HT-29 (cell line): ENCODE measurements at regions not wholly inside any gene's neighbourhood (a gene's known extent, or its start where the extent isn't known, plus 50 kb on each side); places are given as distances from the start of the nearest gene placed in this dataset.

Experiments used
- DNase-seq: peaks from one replicate; pipeline ENCODE4 v3.0.0-alpha.2; 2015; ENCODE audit warnings: low spot score

- no peak for DNase-seq
Measured at GRCh38 chr5:155908543-155908942, 418.4 kb upstream of the SGCD start.

- no peak for DNase-seq
Measured at GRCh38 chr5:155912291-155912690, 414.7 kb upstream of the SGCD start.

- no peak for DNase-seq
Measured at GRCh38 chr5:155914766-155915165, 412.2 kb upstream of the SGCD start.

- no peak for DNase-seq
Measured at GRCh38 chr5:155915601-155916000, 411.4 kb upstream of the SGCD start.

GRCh38 chr5:155919126-155919525 is 407.8 kb upstream of the SGCD start:
- DNase-seq, result no peak

- DNase-seq, result no peak
Measured at GRCh38 chr5:155919725-155920124, 407.2 kb upstream of the SGCD start.

GRCh38 chr5:155921621-155922020 is 405.3 kb upstream of the SGCD start:
- no peak for DNase-seq

GRCh38 chr5:155923784-155924183 is 403.2 kb upstream of the SGCD start:
- no peak for DNase-seq

- no peak for DNase-seq
Measured at GRCh38 chr5:155926031-155926430, 400.9 kb upstream of the SGCD start.

GRCh38 chr5:155926766-155927165 is 400.2 kb upstream of the SGCD start:
- DNase-seq, result no peak

- DNase-seq, result no peak
Measured at GRCh38 chr5:155929112-155929511, 397.9 kb upstream of the SGCD start.

GRCh38 chr5:155934964-155935363 is 392.0 kb upstream of the SGCD start:
- DNase-seq, result no peak

- no peak for DNase-seq
Measured at GRCh38 chr5:155935723-155936122, 391.2 kb upstream of the SGCD start.

GRCh38 chr5:155936520-155937406 is 390.2 kb upstream of the SGCD start:
- no peak for DNase-seq

- DNase-seq, result no peak
Measured at GRCh38 chr5:155938051-155938450, 388.9 kb upstream of the SGCD start.

- no peak for DNase-seq
Measured at GRCh38 chr5:155941340-155941739, 385.6 kb upstream of the SGCD start.

- peak; percentile 26 for DNase-seq
Measured at GRCh38 chr5:155943516-155944407, 383.2 kb upstream of the SGCD start.

GRCh38 chr5:155947394-155948062 is 379.4 kb upstream of the SGCD start:
- no peak for DNase-seq

GRCh38 chr5:155948576-155948975 is 378.4 kb upstream of the SGCD start:
- DNase-seq, result no peak

- DNase-seq, result no peak
Measured at GRCh38 chr5:155952486-155953089, 374.4 kb upstream of the SGCD start.

- no peak for DNase-seq
Measured at GRCh38 chr5:155953335-155953734, 373.6 kb upstream of the SGCD start.
